ENCODE measurements at regions not wholly inside any gene's neighbourhood (a gene's known extent, or its start where the extent isn't known, plus 50 kb on each side); places are given as distances from the start of the nearest gene placed in this dataset.

GRCh38 chr19:28855216-28855615, 357.7 kb downstream of the UQCRFS1 start:
- DNase-seq (no peak), ATAC-seq (no peak)
- Histone ChIP-seq H3K4me1 (no peaks in the 10 kb centered on the region), H3K27ac (no peak overlapping the region), H3K27me3 (ENCODE audit: insufficient read depth in 3 of 3, low read length in 2 of 3) (peaks cover 0 to 7% (median 0%) of the 10 kb centered on the region in 3 donors), H3K36me3 (ENCODE audit: insufficient read depth in 1 of 2, low read depth in 1 of 2) (no peaks in the 10 kb centered on the region), H3K4me3 (no peak overlapping the region), H3K9me3 (no peaks in the 10 kb centered on the region)
- no peak for TF ChIP-seq CTCF (IDR thresholded peaks at IDR 0.05)
- WGBS, 3 donors, result 26 to 34% (median 31%) methylated on average over 3 of the region's 3 CpGs
- intact Hi-C loops (cut with DNase I), result no loop called here

- no peak for TF ChIP-seq CTCF (IDR thresholded peaks at IDR 0.05)
- intact Hi-C loops (cut with DNase I), result no loop called here
- no peak overlapping the region for H3K27ac ChIP-seq
- no peaks in the 10 kb centered on the region for H3K36me3 ChIP-seq (ENCODE audit: insufficient read depth in 1 of 2, low read depth in 1 of 2)
- no peak for DNase-seq
- no peak overlapping the region for H3K4me3 ChIP-seq
- WGBS, 3 donors, result 65 to 73% (median 69%) methylated on average over 4 of the region's 4 CpGs
- peaks cover 3 to 10% (median 7%) of the 10 kb centered on the region in 3 donors for H3K27me3 ChIP-seq (ENCODE audit: insufficient read depth in 3 of 3, low read length in 2 of 3)
- no peaks in the 10 kb centered on the region for H3K9me3 ChIP-seq
- ATAC-seq, result no peak
- H3K4me1 ChIP-seq, result no peaks in the 10 kb centered on the region
These were observed 365.5 kb downstream of the UQCRFS1 start for GRCh38 chr19:28847468-28847867.

- TF ChIP-seq CTCF (IDR thresholded peaks at IDR 0.05), result no peak
- no peak overlapping the region for H3K4me3 ChIP-seq
- H3K27ac ChIP-seq, result no peak overlapping the region
- WGBS, 3 donors, result 95 to 97% (median 97%) methylated on average over 4 of the region's 4 CpGs
- ATAC-seq (no peak), DNase-seq (no peak)
- no peaks in the 10 kb centered on the region for H3K9me3 ChIP-seq
- intact Hi-C loops (cut with DNase I), result no loop called here
- H3K36me3 ChIP-seq (ENCODE audit: insufficient read depth in 1 of 2, low read depth in 1 of 2), result no peaks in the 10 kb centered on the region
- H3K4me1 ChIP-seq, result no peaks in the 10 kb centered on the region
- H3K27me3 ChIP-seq (ENCODE audit: insufficient read depth in 3 of 3, low read length in 2 of 3), result peaks cover 3 to 10% (median 7%) of the 10 kb centered on the region in 3 donors
These were observed 366.7 kb downstream of the UQCRFS1 start for GRCh38 chr19:28846094-28846812.

GRCh38 chr19:28843761-28844492, 369.0 kb downstream of the UQCRFS1 start:
- 73 to 82% (median 81%) methylated on average over 6 of the region's 6 CpGs for WGBS, 3 donors
- no peaks in the 10 kb centered on the region for H3K36me3 ChIP-seq (ENCODE audit: insufficient read depth in 1 of 2, low read depth in 1 of 2)
- no peak for TF ChIP-seq CTCF (IDR thresholded peaks at IDR 0.05)

More at GRCh38 chr19:28843761-28844492, 369.0 kb downstream of the UQCRFS1 start:
- H3K4me1 ChIP-seq, result no peaks in the 10 kb centered on the region
- H3K4me3 ChIP-seq, result no peak overlapping the region
- ATAC-seq (no peak), DNase-seq (no peak)
- intact Hi-C loops (cut with DNase I), result no loop called here
- H3K27me3 ChIP-seq (ENCODE audit: insufficient read depth in 3 of 3, low read length in 2 of 3), result peaks cover 0 to 8% (median 5%) of the 10 kb centered on the region in 3 donors
- no peak overlapping the region for H3K27ac ChIP-seq
- H3K9me3 ChIP-seq, result no peaks in the 10 kb centered on the region

All from psoas muscle (tissue), 7 donors.